Large intestine (tissue), 3 donors: ENCODE measurements at regions not wholly inside any gene's neighbourhood (a gene's known extent, or its start where the extent isn't known, plus 50 kb on each side); places are given as distances from the start of the nearest gene placed in this dataset.
A peak's percentile ranks its signal among the peaks of the same experiment; 100 is the strongest.
"Not testable (repeated sequence)": the region's sequence is repeated elsewhere in the genome, so short reads cannot be mapped to it uniquely, and the experiment has no call there.

ENCODE experiments used
- DNase-seq, 2 donors: peaks; one replicate each; pipeline versions ENCODE4 v3.0.0 to v3.0.0-alpha.2; 2013
- H3K27ac ChIP-seq: one replicate; pipeline ENCODE4 v1.5.1; 2013; ENCODE audit warnings: low read length
- H3K27me3 ChIP-seq: 2 replicates; pipeline ENCODE4 v1.6.1; 2013; ENCODE audit warnings: low read length; ENCODE audit not compliant: control insufficient read depth, insufficient read depth
- H3K36me3 ChIP-seq: 2 replicates; pipeline ENCODE4 v1.6.1; 2013; ENCODE audit warnings: low read length; ENCODE audit not compliant: control insufficient read depth, insufficient read depth
- H3K4me1 ChIP-seq: one replicate; pipeline ENCODE4 v1.6.1; 2013; ENCODE audit warnings: low read length; ENCODE audit not compliant: control insufficient read depth, insufficient read depth
- H3K4me3 ChIP-seq: one replicate; pipeline ENCODE4 v1.5.1; 2013; ENCODE audit warnings: low read length
- H3K9me3 ChIP-seq: one replicate; pipeline ENCODE4 v1.6.1; 2013; ENCODE audit warnings: mild to moderate bottlenecking, low read depth, low read length, moderate library complexity; ENCODE audit not compliant: control insufficient read depth
- WGBS: methylation state at CpG from one replicate; pipeline ENCODE4 v1.1.5; 2013; ENCODE audit warnings: low lambda C conversion rate; ENCODE audit not compliant: insufficient coverage; 5-methylcytosine and 5-hydroxymethylcytosine counted together

- no CpG with 5 or more reads among the region's 1 CpG for WGBS
- H3K36me3 ChIP-seq, H3K4me1 ChIP-seq, H3K27ac ChIP-seq, H3K27me3 ChIP-seq, H3K4me3 ChIP-seq, DNase-seq, H3K9me3 ChIP-seq: not testable (repeated sequence)
Measured at GRCh38 chr2:89145342-89145741, 453.9 kb downstream of the RPIA start.

- not testable (repeated sequence) for H3K4me3 ChIP-seq, H3K27me3 ChIP-seq, H3K9me3 ChIP-seq, H3K4me1 ChIP-seq, H3K36me3 ChIP-seq, DNase-seq, H3K27ac ChIP-seq
- WGBS, result no CpG with 5 or more reads among the region's 2 CpGs
Measured at GRCh38 chr2:89148256-89148655, 456.8 kb downstream of the RPIA start.

DNA sequence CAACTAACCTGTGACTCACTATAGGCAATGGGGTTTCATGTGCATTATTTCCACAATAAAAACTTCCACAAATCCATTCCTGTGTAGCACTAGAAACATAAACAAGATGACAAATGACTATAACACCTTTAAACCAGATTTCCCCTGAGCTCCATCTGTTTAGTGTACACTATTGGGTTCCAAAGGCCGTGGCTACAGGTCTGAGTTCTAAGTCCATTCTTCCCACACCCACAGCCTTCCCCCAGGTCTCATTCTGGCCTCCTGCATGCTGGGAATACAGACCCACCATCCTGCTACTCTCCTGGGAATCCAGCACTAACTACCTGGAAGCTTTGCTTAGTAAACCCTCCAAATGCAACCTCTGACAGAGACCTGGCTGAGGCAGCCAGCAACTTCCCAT is 460.2 kb downstream of the RPIA start:
- WGBS, result no CpG with 5 or more reads among the region's 1 CpG
- H3K36me3 ChIP-seq, H3K4me1 ChIP-seq, H3K9me3 ChIP-seq, H3K27me3 ChIP-seq, H3K4me3 ChIP-seq, H3K27ac ChIP-seq: not testable (repeated sequence)
- DNase-seq, result peak in 1 of 2 donors; percentile 31

- H3K4me1 ChIP-seq, H3K4me3 ChIP-seq, H3K27me3 ChIP-seq, H3K9me3 ChIP-seq, H3K27ac ChIP-seq, H3K36me3 ChIP-seq, DNase-seq: not testable (repeated sequence)
Measured at GRCh38 chr2:89152501-89152900, 461.0 kb downstream of the RPIA start.

- H3K4me3 ChIP-seq, H3K4me1 ChIP-seq, H3K27ac ChIP-seq, DNase-seq, H3K27me3 ChIP-seq, H3K36me3 ChIP-seq, H3K9me3 ChIP-seq: not testable (repeated sequence)
- WGBS, result no CpG with 5 or more reads among the region's 2 CpGs
Measured at GRCh38 chr2:89153210-89153609, 461.7 kb downstream of the RPIA start.

GRCh38 chr2:89154247-89154682 is 462.8 kb downstream of the RPIA start:
- not testable (repeated sequence) for H3K9me3 ChIP-seq, H3K27ac ChIP-seq, H3K4me3 ChIP-seq, H3K36me3 ChIP-seq, H3K27me3 ChIP-seq, H3K4me1 ChIP-seq, DNase-seq
- WGBS, result no CpG with 5 or more reads among the region's 2 CpGs

GRCh38 chr2:89160306-89160705 is 468.8 kb downstream of the RPIA start:
- not testable (repeated sequence) for H3K27ac ChIP-seq, H3K27me3 ChIP-seq, H3K36me3 ChIP-seq, H3K9me3 ChIP-seq, H3K4me1 ChIP-seq, H3K4me3 ChIP-seq, DNase-seq
- WGBS, result no CpG with 5 or more reads among the region's 9 CpGs

- not testable (repeated sequence) for H3K36me3 ChIP-seq, H3K27me3 ChIP-seq, H3K4me1 ChIP-seq, DNase-seq, H3K9me3 ChIP-seq, H3K4me3 ChIP-seq, H3K27ac ChIP-seq
- no CpG with 5 or more reads among the region's 2 CpGs for WGBS
Measured at GRCh38 chr2:89161626-89162025, 470.2 kb downstream of the RPIA start.

GRCh38 chr2:89170506-89171173 is 479.2 kb downstream of the RPIA start:
- H3K27me3 ChIP-seq, H3K4me1 ChIP-seq, H3K9me3 ChIP-seq, H3K27ac ChIP-seq, H3K4me3 ChIP-seq, H3K36me3 ChIP-seq, DNase-seq: not testable (repeated sequence)
- WGBS, result no CpG with 5 or more reads among the region's 4 CpGs

GRCh38 chr2:89171174-89171519 is 479.7 kb downstream of the RPIA start:
- WGBS, result no CpG with 5 or more reads among the region's 1 CpG
- not testable (repeated sequence) for H3K4me1 ChIP-seq, DNase-seq, H3K9me3 ChIP-seq, H3K36me3 ChIP-seq, H3K27ac ChIP-seq, H3K4me3 ChIP-seq, H3K27me3 ChIP-seq

DNA sequence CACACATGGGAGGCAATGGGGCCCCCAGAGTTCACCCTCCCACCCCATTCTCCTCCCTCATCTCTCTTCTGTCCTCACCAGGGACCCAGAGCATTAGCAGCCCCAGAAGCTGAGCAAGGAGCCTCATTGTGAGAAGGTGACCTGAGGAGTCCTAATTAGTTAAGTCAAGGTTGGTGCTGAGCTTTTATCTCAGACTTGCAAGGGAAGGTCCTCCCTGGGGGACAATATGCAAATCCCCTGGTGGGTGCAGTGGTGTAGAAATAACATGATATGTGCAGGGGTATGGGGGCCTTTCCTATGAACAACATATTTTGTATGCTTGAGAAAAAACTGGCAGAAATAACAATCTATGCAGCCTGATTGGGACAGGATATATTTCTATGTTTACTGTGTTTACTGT is 485.5 kb downstream of the RPIA start:
- not testable (repeated sequence) for H3K36me3 ChIP-seq, H3K27ac ChIP-seq, H3K9me3 ChIP-seq, DNase-seq, H3K4me3 ChIP-seq, H3K4me1 ChIP-seq, H3K27me3 ChIP-seq
